ENCODE measurements at regions not wholly inside any gene's neighbourhood (a gene's known extent, or its start where the extent isn't known, plus 50 kb on each side); places are given as distances from the start of the nearest gene placed in this dataset.

DNA sequence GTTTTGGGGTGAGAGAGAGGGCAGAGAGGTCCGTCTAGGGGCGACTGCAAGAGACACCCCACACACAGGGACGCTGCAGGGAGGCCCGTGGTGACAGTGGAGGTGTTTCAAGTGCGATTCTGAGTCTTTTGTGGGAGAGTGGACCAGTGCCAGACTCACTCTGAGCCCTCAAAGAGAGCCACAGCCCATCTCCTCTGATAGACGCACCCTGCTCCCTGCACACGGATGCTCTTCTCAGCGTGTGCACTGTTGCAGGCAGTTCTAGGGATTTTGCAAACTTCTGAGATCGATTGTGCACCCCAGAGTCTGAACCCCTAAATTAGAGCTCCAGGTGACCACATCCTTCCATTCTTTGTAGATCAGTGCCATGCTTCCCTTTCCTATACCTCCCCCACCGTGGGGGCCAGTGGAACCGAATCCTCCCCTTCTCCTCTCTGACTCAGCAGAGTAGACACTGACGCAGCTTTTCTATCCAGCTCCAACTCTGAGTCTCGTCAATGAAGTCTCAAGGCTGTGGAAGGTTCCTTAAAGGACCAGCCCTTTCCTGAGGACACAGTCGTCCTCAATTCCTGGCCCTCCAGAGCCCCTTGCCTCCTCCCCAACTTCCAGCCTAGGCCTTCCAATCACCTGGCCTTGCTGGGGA lies 83.8 kb downstream of the TMEM130 start:
- H3K14ac ChIP-seq (ENCODE audit: insufficient read depth, low read length): no peak overlapping the region
- no peak overlapping the region for H2AK5ac ChIP-seq (ENCODE audit: insufficient read length, low read length)
- no peaks in the 10 kb centered on the region for H4K20me1 ChIP-seq (ENCODE audit: control insufficient read depth, insufficient read depth, insufficient read length)
- H3K27ac ChIP-seq (ENCODE audit: insufficient read length, low read depth, low read length): no peak overlapping the region
- DNase-seq: no peak
- H3K56ac ChIP-seq (ENCODE audit: insufficient read length, low read depth, low read length): no peak overlapping the region
- H3K79me1 ChIP-seq (ENCODE audit: insufficient read depth, low read depth, low read length, poor library complexity, severe bottlenecking): no peaks in the 10 kb centered on the region
- no CpG with 5 or more reads among the region's 14 CpGs for WGBS (ENCODE audit: extremely low coverage, insufficient read length, low lambda C conversion rate)
- no peak overlapping the region for H2BK15ac ChIP-seq (ENCODE audit: low read depth, low read length)
- H3K23me2 ChIP-seq (ENCODE audit: insufficient read length, low read depth, low read length, poor library complexity, severe bottlenecking): no peaks in the 10 kb centered on the region
- H3K36me3 Mint-ChIP-seq (ENCODE audit: insufficient read depth in 1 of 3, low read depth in 3 of 3): no peaks in the 10 kb centered on the region
- no peak overlapping the region for H3K4me2 ChIP-seq (ENCODE audit: insufficient read depth, insufficient read length, low read length)
- H4K91ac ChIP-seq (ENCODE audit: insufficient read length, low read depth, low read length): no peak overlapping the region
- H3K9me3 Mint-ChIP-seq: no peaks in the 10 kb centered on the region
- H3K27me3 ChIP-seq (ENCODE audit: insufficient read depth, low read length): no peaks in the 10 kb centered on the region
- H3K4ac ChIP-seq (ENCODE audit: low read depth, low read length): no peak overlapping the region
- H2AFZ ChIP-seq (ENCODE audit: low read length): no peak overlapping the region
- no peak overlapping the region for H4K5ac ChIP-seq (ENCODE audit: insufficient read length, low read depth, low read length)
- no peak overlapping the region for H2BK12ac ChIP-seq (ENCODE audit: insufficient read length, low read depth, low read length)
- peaks cover 0 to 4% of the 10 kb centered on the region in 2 experiments; a peak in 1 of 4 replicates for H3K4me1 Mint-ChIP-seq
- no peaks in the 10 kb centered on the region for H3K4me1 ChIP-seq (ENCODE audit: insufficient read depth, low read length)
- no peaks in the 10 kb centered on the region for H3K9me3 ChIP-seq (ENCODE audit: control insufficient read depth, low read depth, low read length)
- no peak overlapping the region for H3K18ac ChIP-seq (ENCODE audit: insufficient read length, low read depth, low read length)
- TF ChIP-seq, protein P1, sequence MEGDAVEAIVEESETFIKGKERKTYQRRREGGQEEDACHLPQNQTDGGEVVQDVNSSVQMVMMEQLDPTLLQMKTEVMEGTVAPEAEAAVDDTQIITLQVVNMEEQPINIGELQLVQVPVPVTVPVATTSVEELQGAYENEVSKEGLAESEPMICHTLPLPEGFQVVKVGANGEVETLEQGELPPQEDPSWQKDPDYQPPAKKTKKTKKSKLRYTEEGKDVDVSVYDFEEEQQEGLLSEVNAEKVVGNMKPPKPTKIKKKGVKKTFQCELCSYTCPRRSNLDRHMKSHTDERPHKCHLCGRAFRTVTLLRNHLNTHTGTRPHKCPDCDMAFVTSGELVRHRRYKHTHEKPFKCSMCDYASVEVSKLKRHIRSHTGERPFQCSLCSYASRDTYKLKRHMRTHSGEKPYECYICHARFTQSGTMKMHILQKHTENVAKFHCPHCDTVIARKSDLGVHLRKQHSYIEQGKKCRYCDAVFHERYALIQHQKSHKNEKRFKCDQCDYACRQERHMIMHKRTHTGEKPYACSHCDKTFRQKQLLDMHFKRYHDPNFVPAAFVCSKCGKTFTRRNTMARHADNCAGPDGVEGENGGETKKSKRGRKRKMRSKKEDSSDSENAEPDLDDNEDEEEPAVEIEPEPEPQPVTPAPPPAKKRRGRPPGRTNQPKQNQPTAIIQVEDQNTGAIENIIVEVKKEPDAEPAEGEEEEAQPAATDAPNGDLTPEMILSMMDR (conservative IDR thresholded peaks at IDR 0.05): no peak
- 0 out of 7 replicates have a peak overlapping the region, but pooled peaks of 1 of the 3 experiments have one; percentile 71 for H3K27ac Mint-ChIP-seq
- no peak overlapping the region for H3K4me3 Mint-ChIP-seq
- H4K8ac ChIP-seq (replicated peaks; ENCODE audit: insufficient read length, low read depth, low read length): no peak overlapping the region
- no peaks in the 10 kb centered on the region for H3K79me2 ChIP-seq (ENCODE audit: insufficient read depth, low read length)
- no peak overlapping the region for H2BK120ac ChIP-seq (ENCODE audit: low read depth, low read length, poor library complexity, severe bottlenecking)
- no peak overlapping the region for H3K9ac ChIP-seq (ENCODE audit: extremely low read depth, insufficient read length, low read length)
- no peak overlapping the region for H2BK20ac ChIP-seq (ENCODE audit: low read depth, low read length, poor library complexity, severe bottlenecking)
- no peak overlapping the region for H2BK5ac ChIP-seq (ENCODE audit: insufficient read length, low read length)
- no peak overlapping the region for H3K23ac ChIP-seq (ENCODE audit: insufficient read length, low read depth, low read length)
- H3K27me3 Mint-ChIP-seq (ENCODE audit: low read depth): peaks cover 5% of the 10 kb centered on the region
- H3T11ph ChIP-seq (ENCODE audit: low read length): no peak overlapping the region

Measured in H9 (cell line).